HS-27A (cell line): ENCODE measurements at regions not wholly inside any gene's neighbourhood (a gene's known extent, or its start where the extent isn't known, plus 50 kb on each side); places are given as distances from the start of the nearest gene placed in this dataset.
"Not testable (repeated sequence)": the region's sequence is repeated elsewhere in the genome, so short reads cannot be mapped to it uniquely, and the experiment has no call there.

Source experiments
- DNase-seq: peaks from one replicate; pipeline ENCODE4 v3.0.0-alpha.2; 2012; ENCODE audit warnings: low read depth, missing footprints

DNA sequence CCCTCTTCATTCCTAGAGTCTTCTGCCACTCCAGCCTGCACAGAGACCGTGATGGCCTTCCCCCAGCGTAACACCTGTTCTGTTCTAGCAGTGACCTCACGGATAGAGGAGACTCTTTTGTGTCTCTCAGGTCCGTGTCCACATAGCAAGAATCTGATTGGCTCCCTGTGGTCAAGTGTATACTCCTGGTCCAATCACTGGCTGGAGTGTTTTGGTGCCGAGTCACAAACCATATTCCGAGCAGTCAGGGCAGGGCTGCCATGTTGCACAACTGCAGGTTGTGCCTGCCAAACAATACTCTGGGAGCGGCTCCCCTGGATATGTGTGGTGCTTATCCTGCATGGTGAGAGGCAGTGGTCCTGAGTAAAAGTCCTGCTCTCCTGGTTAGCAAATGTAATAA lies 402.4 kb downstream of the KCNRG start:
- DNase-seq = no peak

DNA sequence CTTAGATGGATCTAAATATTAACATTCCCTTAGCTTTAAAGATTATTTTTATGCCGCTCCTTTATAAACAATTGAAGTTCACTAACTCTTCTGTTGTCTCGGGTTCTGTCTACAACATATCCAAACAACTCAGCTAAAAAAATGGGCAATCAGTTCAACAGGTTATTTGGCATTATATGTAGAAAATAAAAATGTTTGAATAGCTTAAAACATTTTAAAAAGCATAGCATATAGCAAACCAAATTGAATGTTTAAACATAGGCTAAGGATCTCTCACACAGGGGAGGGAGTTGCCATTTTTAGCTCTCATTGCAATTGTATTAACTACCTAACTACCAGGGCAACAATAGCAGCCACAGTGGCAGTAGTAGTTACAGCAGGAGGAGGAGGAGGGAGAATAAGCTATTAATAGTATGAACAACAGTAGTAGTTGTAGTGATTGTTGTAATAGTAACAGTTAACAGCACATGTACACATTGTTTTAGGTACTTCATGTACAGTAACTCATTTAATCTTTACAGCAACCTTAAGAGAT lies 404.2 kb downstream of the KCNRG start:
- no peak for DNase-seq

DNA sequence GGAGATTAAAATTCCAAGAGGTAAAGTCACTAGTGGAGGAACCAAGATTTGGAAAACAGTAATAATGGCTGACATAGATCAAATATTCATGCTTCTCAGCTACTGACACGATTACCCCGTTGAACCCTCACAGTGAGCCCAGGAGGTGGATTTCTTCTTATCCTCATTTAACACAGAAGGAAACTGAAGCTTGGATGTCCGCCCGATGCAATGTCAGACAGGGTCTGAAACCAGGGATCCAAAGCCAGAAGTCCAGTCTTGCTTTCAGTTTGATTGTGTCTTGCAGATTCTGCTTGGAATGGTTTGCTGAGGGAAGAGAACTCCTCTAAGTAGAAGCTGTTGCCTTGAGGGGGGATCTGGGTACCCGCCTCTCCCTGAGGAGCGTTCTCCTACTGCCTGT lies 404.7 kb downstream of the KCNRG start:
- DNase-seq = no peak

DNA sequence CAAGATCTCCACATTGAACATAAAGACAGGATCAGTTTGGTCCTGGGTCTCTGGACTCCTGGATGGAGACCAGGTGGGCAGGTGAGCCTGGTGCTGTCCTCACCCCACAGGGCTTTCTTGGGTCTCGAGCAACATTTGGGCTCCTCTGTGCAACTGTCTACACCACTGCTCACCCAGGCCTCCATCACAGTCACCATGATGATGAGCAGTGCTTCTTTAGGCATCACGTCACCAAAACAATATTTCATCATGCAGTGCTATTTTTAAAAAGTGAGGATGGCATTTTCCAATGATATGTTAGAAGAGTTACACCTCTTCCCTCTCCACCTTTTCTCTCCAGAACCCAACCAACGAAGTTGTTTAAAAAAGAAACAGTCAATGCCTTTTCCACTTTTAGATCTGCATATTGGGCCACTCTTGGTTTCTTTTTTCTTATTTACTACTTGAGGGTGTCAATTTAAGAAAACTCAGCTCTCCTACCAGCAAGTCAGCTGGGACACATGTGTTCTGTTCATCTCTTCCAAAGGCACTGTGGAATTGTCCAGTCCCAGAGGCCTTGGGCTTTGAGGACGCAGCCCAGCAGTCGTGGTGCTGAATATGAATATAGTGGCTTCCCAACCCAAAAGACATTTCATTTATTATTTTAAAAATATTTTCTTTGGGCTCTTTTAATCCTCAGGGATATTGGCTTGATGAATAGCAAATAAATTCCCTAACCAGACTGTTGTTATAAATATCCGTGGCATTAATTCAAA lies 405.7 kb downstream of the KCNRG start:
- no peak for DNase-seq

DNA sequence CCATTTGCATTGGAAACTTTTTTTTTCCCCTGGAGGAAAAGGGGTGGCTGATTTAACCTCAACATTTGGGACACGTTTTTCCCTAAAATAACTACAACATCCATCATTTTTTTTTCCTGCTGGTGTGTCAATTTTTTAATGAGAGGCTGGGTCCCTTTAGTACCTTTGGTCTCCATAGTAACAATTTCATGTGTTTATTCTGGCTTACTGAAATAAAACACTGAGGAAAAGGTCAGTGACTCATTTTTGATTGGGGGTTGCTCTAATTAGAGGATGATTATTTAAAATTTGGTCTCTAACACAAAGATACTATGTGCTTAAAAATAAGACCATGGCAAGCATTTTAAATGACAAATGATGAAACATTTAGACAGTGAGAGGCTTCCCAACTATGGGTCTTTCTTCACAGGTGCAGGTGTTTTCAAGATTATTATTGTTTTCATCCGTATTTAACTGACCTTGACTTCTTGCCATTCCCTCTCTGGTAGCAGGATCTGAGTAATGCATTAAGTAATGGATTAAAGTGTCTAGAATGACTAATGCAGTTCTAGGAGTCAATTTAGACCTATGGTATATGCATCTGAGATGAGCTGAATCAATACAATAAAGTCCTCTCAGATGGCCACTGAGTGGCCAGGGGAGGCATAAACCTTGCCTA lies 406.4 kb downstream of the KCNRG start:
- no peak for DNase-seq

DNA sequence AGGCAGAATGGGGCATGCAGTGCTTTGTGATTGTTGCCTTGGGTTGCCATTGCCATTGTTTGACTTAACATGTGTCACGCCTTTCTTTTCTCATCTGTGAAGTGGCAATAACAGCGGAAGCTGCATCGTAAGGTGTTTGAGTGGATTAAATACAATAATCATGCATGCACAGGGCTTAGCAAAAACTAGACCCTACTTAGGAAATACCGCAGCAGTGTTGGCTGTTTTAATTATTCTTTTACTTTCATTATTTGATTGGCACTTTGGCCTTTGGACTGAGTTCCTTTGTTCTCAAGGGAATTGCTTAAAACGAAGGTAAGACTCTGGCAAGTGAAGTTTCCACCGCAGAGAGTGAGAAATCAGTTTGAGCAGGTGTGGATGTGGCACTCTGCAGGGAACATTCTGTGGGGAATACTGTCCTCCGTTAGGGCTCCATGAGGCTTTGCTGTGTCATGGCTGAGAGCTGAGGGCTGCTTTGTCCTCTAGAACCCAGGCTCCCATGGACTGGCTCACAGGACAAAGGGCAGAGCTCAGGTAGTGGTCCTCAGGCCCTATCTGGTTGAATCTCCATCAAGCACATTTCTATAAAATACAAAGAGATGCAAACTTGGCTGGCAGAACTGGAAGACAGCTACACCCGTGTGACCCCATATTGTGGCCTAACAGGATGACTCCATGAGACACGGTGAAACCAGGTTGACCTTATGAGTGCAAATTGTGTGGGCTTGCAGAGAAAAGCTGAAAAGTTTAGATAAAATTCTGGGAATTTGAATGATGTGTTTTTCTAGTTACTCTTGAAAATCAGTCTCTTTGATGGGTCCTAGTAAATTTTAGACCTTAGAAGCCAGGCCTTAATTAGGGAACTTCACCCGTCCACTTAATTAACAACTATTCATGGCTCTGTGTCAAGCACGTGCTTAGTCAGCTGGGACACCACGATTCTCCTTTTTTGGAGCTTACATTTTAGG lies 407.2 kb downstream of the KCNRG start:
- no peak for DNase-seq

DNA sequence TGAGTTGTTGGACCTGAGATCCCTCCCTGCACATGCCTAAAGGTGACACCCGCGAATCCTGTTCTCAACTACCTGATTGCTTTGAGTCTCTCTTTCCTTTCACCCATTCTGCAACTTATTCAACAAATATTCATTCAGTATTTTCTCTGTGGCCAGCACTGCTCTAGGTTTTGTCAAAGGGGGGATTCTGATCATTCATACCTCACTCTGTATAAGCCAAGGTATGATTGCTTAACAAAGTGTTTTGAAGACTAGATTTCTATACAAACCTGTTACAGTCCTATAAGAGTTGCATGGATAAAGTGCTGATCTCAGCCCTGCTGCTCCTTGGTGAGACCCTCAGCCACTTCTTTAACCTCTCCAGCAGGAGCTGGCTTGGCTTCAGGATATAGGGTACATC lies 409.7 kb downstream of the KCNRG start:
- no peak for DNase-seq

DNA sequence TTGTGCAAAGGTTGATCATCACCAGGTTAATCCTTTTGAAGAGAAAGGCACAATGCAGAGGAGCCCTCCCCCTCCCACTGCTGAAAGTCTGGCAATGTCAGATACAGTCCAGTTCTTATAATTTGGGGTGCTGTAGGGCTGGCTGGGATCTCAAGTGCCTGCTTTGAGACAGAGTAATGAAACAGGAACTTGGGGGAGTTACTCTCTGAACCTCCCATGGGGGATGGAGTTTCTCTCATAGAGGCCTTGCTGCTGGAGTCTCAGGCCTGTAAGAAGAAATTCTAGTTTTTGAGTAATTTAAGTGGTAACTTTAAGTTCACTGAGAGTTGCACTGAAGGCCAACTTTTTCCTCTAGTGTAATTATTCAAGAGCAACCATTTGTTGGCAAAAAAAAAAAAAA lies 410.5 kb downstream of the KCNRG start:
- DNase-seq = no peak

DNA sequence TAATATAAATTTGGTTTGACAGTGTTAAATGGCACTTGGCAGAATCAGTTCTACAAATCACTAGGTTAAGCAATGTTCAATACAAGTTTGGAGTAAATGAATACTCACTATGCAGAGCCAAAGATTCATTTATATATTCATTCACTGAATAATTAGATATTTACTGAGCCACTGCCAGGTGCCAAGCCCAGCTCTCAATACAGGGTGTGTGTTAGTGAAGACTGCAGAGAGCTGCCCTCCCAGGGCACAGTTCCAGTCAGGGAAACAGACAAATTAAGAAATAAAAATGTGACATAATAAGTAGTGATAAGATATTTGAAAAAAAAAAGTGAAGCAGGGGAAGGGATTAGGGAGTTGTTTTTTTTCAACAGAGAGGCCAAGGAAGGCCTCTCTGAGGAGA lies 411.7 kb downstream of the KCNRG start:
- no peak for DNase-seq

DNA sequence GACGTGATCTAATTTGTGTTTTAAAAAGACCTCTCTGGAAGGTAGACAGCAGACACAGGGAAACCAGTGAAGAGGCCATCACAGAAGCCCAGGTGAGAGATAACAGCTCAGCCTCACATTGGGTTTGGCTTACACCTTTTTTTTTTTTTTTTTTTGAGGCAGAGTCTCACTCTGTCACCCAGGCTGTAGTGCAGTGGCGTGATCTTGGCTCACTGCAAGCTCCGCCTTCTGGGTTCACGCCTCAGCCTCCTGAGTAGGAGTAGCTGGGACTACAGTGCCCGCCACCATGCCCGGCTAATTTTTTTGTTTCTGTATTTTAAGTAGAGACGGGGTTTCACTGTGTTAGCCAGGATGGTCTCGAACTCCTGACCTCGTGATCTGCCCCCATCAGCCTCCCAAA lies 412.3 kb downstream of the KCNRG start:
- DNase-seq = not testable (repeated sequence)

DNA sequence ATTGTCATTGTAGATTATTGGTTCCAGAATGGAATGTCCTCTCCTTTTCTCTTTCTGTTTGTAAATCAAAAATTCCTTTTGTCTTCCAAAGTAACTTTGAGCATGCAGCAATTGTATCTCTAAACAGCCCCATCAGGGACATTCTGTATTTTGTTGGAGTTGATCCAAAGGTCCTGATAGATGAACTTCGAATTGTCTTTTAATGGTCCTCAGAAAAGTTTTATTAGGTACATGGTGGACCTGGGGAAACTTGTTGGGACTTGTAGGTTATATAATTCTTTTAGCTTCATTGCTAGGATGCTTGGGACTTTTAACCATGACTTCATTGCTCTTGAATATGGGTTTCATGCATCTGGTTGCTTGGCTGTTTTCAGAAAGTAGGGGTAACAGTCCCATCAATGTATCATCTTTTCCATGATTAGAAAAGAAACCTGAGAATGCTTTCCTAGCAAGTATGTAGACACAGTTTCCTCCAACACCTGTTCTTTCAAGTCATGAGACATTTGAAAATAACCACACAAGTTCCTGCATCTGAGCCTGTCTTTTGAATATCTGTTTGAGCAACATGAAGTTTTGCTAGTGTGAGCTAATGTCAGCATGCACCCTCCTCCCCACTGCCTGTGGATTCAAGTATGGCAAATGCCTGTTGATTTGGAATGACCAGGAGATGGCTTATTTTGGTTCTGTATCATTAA lies 413.1 kb downstream of the KCNRG start:
- DNase-seq = no peak

DNA sequence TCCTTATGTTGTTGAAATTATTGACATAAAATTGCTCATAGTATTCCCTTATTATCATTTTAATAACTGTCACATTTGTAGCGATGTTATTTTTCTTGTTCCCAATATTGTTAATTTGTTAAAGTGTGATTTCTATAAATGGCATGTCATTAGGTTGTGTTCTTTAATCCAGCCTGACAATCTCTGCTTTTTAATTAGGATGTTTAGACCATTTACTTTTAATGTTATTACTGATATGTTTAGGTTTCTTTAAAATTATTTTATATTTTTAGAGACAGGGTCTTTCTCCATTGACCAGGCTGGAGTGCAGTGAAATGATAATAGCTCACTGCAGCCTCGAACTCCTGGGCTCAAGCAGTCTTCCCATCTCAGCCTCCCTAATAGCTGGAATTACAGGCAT lies 408.5 kb downstream of the DLEU7 start:
- no peak for DNase-seq

DNA sequence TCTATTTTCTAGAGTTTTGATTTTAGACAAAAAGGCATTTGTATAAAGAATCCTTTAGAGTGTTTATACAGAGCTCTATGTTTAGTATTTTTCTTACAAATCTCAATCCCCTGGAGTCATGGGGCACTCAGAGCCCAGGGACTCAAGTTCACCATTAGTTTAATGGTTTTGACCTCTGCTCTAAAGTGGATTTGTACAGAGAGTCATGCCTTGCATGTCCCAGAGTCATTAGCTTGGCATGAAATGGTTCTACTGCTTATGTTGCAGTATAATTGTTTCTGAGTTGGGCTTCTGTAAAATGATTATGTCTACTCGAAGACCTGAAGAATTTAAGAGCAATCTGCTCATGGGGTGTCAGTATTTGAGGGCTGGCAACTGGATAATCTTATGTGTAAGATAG lies 406.2 kb downstream of the DLEU7 start:
- DNase-seq = no peak

DNA sequence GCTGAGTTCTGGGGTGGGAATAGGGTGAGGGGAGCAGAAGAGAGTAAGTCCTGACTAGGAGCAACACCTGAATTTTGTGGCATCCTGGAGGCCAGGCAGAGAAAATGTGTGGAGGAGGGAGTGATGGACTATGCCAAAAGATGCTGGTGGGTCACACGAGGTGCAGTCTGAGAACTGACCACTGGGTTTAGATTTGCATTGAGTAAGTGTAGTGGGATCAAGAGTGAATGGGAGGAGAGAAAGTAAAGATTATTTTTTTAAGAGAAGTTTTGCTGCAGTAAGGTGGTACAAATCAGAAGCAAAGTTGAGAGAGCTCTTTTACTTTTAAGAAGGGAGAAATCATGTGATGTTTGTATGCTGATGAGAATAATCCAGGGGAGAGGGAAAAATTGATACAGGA lies 405.1 kb downstream of the DLEU7 start:
- no peak for DNase-seq

DNA sequence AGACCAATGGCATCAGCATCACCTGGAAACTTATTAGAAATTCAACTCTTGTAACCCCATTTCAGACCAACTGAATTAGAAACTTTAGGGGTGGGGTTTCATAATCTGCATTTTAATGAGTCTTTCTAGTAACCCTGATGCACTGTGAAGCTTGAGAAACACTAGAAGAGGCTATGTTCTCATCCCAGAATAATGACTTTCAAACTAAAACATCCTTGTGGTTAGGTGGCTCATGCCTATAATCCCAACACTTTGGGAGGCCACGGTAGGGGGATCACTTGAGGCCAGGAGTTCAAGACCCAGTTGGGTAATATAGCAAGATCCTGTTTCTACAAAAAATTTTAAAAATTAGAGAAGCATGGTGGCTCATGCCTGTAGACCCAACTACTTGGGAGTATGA lies 402.4 kb downstream of the DLEU7 start:
- no peak for DNase-seq

DNA sequence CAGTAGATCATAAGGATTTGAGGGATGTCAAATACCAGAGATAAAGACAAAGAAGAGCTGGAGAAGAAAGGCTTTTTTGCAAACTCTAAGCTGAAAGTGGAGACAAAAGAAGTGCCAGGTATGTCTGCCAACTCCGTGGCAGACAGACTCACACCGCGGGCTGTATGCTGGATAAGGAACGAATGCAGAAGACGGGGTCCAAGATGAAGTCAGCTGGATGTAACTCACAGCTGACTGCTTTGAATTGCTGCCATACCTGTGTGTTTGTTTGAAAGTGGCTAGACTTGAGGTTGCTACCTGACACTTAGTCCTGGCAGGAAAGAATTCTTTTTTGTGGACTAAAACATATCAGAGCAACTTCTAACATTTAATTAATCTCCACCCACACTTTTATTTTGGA lies 398.8 kb downstream of the DLEU7 start:
- DNase-seq = no peak

DNA sequence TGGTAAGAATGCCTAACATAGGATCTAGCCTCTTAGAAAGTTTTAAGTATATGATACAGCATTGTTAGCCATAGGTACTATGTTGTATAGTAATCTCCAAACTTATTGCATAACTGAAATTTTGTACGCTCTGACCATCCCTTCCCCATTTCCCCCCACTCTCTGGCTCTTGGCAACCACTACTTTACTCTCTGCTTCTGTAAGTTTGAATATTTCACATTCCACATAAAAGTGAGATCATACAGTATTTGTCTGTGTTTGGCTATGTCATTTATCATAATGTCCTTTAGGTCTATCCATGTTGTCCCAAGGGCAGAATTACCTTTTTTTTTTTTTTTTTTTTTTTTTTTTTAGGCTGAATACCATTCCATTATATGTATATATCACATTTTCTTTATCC lies 396.9 kb downstream of the DLEU7 start:
- no peak for DNase-seq

DNA sequence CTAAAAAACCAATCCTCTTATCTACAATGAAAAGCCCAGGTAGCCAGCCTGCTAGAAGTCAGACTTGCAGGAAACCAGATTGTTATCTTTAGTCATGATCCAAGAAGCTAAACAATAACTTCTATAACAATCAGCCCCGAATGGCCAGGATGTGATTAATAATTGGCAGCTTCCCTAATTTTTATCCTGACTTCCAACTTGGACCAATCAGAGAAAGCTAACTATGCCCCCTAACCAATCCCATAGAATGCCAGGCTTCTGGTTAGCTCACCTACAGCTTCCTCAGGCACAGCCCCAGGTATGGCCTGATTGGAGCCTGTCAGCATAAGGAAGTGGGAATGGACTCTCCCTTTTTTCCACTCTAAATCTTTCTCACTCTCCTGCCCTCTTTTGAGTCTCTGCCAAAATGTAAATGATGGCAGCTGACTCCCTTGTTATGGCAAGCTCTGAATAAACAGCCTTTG lies 394.9 kb downstream of the DLEU7 start:
- DNase-seq = no peak

DNA sequence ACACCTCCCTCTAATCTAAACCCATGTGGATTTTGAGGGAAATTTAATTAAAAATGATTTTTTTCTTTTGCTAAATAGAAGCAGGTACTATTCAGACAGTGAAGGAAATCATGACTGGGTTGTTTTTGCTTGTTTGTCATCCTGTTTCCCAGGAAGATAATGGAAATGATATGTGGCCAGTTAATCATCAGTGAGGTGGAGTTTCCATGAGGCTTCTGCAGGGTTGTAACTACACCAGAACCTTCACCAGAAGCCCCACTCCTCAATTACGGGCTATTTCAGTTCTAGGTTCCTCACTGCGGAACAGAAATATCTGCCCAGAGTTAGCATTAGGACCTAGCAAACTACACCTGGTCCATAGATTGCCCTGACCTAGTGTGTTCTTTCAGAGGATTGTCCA lies 394.0 kb downstream of the DLEU7 start:
- DNase-seq = no peak

DNA sequence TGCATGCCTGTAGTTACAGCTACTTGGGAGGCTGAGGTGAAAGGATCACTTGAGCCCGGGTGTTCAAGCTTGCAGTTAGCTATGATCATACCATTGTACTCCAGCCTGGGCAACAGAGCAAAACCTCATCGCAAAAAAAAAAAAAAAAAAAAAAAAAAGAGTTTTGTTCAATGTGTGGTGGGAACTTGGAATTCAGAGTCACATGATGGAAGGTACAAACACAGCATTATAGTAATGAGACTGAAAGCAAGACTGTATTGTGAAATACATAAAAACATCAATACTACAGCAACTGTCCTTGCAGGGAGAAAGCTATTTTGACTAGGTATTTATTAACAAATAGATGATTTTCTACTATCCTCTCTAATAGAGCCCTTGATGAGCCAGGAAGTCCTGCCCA lies 393.2 kb downstream of the DLEU7 start:
- DNase-seq = no peak

DNA sequence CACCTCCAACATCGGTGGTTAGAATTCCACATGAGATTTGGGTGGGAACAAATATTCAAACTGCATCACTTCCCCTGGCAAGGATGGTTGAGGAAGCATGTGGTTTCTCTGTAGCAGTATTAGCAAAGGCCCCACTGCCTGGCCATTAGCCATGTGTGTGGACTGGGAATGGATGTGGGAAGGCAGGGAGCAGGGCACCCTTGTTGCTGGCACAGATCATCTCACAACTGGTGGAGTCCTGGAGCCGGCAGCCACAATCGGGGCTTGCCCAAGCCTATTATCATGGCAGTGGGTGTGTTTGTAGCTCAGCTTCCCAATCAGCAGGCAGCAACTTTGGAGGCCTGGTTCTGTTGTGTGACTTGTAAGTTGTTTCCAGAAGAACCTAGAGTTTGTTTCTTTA lies 391.9 kb downstream of the DLEU7 start:
- no peak for DNase-seq

DNA sequence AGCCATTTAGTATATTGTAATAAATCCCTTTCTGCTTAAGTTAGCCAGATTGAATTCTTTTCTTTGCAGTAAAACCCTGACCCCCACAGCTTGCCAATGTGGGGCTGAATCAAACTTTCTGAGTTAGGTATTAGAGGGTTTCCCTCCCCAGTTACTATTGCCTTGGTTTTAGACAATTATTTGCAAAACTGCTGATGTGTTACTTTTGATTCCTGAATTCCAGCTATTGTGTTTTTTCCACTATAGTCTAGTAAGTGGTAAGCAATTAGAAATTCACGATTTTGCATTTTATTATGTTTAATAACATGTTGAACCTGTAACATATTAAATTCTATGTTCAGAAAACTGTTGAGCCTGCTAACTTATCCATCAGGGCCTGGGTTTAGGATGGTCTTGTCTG lies 391.5 kb downstream of the DLEU7 start:
- DNase-seq = no peak
